ENCODE measurements at regions not wholly inside any gene's neighbourhood (a gene's known extent, or its start where the extent isn't known, plus 50 kb on each side); places are given as distances from the start of the nearest gene placed in this dataset.

GRCh38 chr11:119540370-119541125, 117.6 kb upstream of the THY1 start:
- ATAC-seq: no peak

GRCh38 chr11:119539583-119539982, 116.6 kb upstream of the THY1 start:
- ATAC-seq: no peak
- TF ChIP-seq BACH2 (CRISPR knock-in tag; IDR thresholded peaks at IDR 0.05; ENCODE audit: borderline replicate concordance): no peak
- no peak for TF ChIP-seq ARNTL (CRISPR knock-in tag; IDR thresholded peaks at IDR 0.05; ENCODE audit: borderline replicate concordance, low read depth)
- no peak for TF ChIP-seq ISL1 (CRISPR knock-in tag; IDR thresholded peaks at IDR 0.05)
- no peak for TF ChIP-seq SNAI2 (CRISPR knock-in tag; IDR thresholded peaks at IDR 0.05)
- TF ChIP-seq TOX (CRISPR knock-in tag; IDR thresholded peaks at IDR 0.05; ENCODE audit: borderline replicate concordance): no peak
- no peak for TF ChIP-seq PPARA (CRISPR knock-in tag; IDR thresholded peaks at IDR 0.05; ENCODE audit: borderline replicate concordance)

More at GRCh38 chr11:119540370-119541125, 117.6 kb upstream of the THY1 start:
- TF ChIP-seq ESRRG (CRISPR knock-in tag; IDR thresholded peaks at IDR 0.05): no peak
- TF ChIP-seq RARB (CRISPR knock-in tag; IDR thresholded peaks at IDR 0.05): no peak
- TF ChIP-seq PPARA (CRISPR knock-in tag; IDR thresholded peaks at IDR 0.05; ENCODE audit: borderline replicate concordance): no peak
- no peak for TF ChIP-seq ZFP30 (CRISPR knock-in tag; IDR thresholded peaks at IDR 0.05)
- no peak for TF ChIP-seq CREB5 (CRISPR knock-in tag; IDR thresholded peaks at IDR 0.05; ENCODE audit: low read depth)
- TF ChIP-seq TCF4 (CRISPR knock-in tag; IDR thresholded peaks at IDR 0.05; ENCODE audit: borderline replicate concordance): no peak
- no peak for TF ChIP-seq ISL1 (CRISPR knock-in tag; IDR thresholded peaks at IDR 0.05)
- TF ChIP-seq BACH2 (CRISPR knock-in tag; IDR thresholded peaks at IDR 0.05; ENCODE audit: borderline replicate concordance): no peak
- TF ChIP-seq GLIS3 (CRISPR knock-in tag; IDR thresholded peaks at IDR 0.05): no peak
- TF ChIP-seq ZNF8 (CRISPR knock-in tag; IDR thresholded peaks at IDR 0.05): no peak
- TF ChIP-seq ZFP3 (CRISPR knock-in tag; IDR thresholded peaks at IDR 0.05): no peak
- no peak for TF ChIP-seq CSDC2 (CRISPR knock-in tag; IDR thresholded peaks at IDR 0.05)
- TF ChIP-seq ARNTL (CRISPR knock-in tag; IDR thresholded peaks at IDR 0.05; ENCODE audit: borderline replicate concordance, low read depth): no peak
- TF ChIP-seq TSHZ2 (CRISPR knock-in tag; IDR thresholded peaks at IDR 0.05): no peak
- no peak for TF ChIP-seq ZNF565 (CRISPR knock-in tag; conservative IDR thresholded peaks at IDR 0.05; ENCODE audit: low read depth)
- no peak for TF ChIP-seq OSR1 (CRISPR knock-in tag; IDR thresholded peaks at IDR 0.05)
- TF ChIP-seq SNAI2 (CRISPR knock-in tag; IDR thresholded peaks at IDR 0.05): no peak
- TF ChIP-seq TOX (CRISPR knock-in tag; IDR thresholded peaks at IDR 0.05; ENCODE audit: borderline replicate concordance): no peak
- no peak for TF ChIP-seq PATZ1 (CRISPR knock-in tag; IDR thresholded peaks at IDR 0.05; ENCODE audit: borderline replicate concordance)
- no peak for TF ChIP-seq ZNF70 (CRISPR knock-in tag; IDR thresholded peaks at IDR 0.05)

- TF ChIP-seq BACH2 (CRISPR knock-in tag; IDR thresholded peaks at IDR 0.05; ENCODE audit: borderline replicate concordance) (no peak), TSHZ2 (CRISPR knock-in tag; IDR thresholded peaks at IDR 0.05) (no peak), SNAI2 (CRISPR knock-in tag; IDR thresholded peaks at IDR 0.05) (no peak), PATZ1 (CRISPR knock-in tag; IDR thresholded peaks at IDR 0.05; ENCODE audit: borderline replicate concordance) (no peak), ISL1 (CRISPR knock-in tag; IDR thresholded peaks at IDR 0.05) (no peak), ZNF70 (CRISPR knock-in tag; IDR thresholded peaks at IDR 0.05) (no peak), TOX (CRISPR knock-in tag; IDR thresholded peaks at IDR 0.05; ENCODE audit: borderline replicate concordance) (no peak), RARB (CRISPR knock-in tag; IDR thresholded peaks at IDR 0.05) (no peak), CSDC2 (CRISPR knock-in tag; IDR thresholded peaks at IDR 0.05) (no peak), PPARA (CRISPR knock-in tag; IDR thresholded peaks at IDR 0.05; ENCODE audit: borderline replicate concordance) (no peak), ZFP30 (CRISPR knock-in tag; IDR thresholded peaks at IDR 0.05) (no peak), ARNTL (CRISPR knock-in tag; IDR thresholded peaks at IDR 0.05; ENCODE audit: borderline replicate concordance, low read depth) (no peak), CSRNP3 (CRISPR knock-in tag; IDR thresholded peaks at IDR 0.05) (no peak), ZFP3 (CRISPR knock-in tag; IDR thresholded peaks at IDR 0.05) (no peak), ZC3H10 (CRISPR knock-in tag; IDR thresholded peaks at IDR 0.05) (no peak)
- no peak for ATAC-seq
These were observed 115.8 kb upstream of the THY1 start for GRCh38 chr11:119538753-119539152.
